Uterus (tissue), 3 donors: ENCODE measurements at regions not wholly inside any gene's neighbourhood (a gene's known extent, or its start where the extent isn't known, plus 50 kb on each side); places are given as distances from the start of the nearest gene placed in this dataset.
A peak's percentile ranks its signal among the peaks of the same experiment; 100 is the strongest.

Experiments used
- DNase-seq, 2 donors: peaks; one replicate each; pipeline ENCODE4 v3.0.0-alpha.2; 2019 to 2020
- H3K27ac ChIP-seq, 2 donors: fragments of 200-600 bp; sonication (generic); 1 replicate in 1 of 2; 2 replicates in 1 of 2; pipeline ENCODE4 v1.5.1; 2016 to 2018
- H3K27me3 ChIP-seq, 2 donors: fragments of 200-600 bp; sonication (generic); one replicate each; pipeline ENCODE4 v1.5.1; 2018 to 2019; ENCODE audit warnings: control low read depth in 1 of 2
- H3K36me3 ChIP-seq, 2 donors: fragments of 200-600 bp; sonication (generic); one replicate each; pipeline ENCODE4 v1.5.1; 2019; ENCODE audit warnings: control low read depth in 1 of 2
- H3K4me1 ChIP-seq, 2 donors: fragments of 200-600 bp; sonication (generic); one replicate each; pipeline ENCODE4 v1.5.1; 2018 to 2019; ENCODE audit warnings: control low read depth in 1 of 2
- H3K4me3 ChIP-seq, 2 donors: fragments of 200-600 bp; sonication (generic); 1 replicate in 1 of 2; 2 replicates in 1 of 2; pipeline ENCODE4 v1.5.1; 2018 to 2019; ENCODE audit warnings: mild to moderate bottlenecking in 1 of 2
- H3K9me3 ChIP-seq, 2 donors: fragments of 200-600 bp; sonication (generic); one replicate each; pipeline ENCODE4 v1.5.1; 2019; ENCODE audit warnings: control low read depth in 1 of 2
- POLR2A ChIP-seq, 2 donors: fragments of 450-650 bp; IDR thresholded peaks; one replicate each; pipeline ENCODE4 v1.6.1; 2016; ENCODE audit warnings: antibody characterized with exemption in 2 of 2, mild to moderate bottlenecking in 1 of 2, moderate library complexity in 1 of 2
- intact Hi-C: fragments of 100-400 bp; cut with DNase I; formaldehyde crosslinking; loops from one replicate; pipeline ENCODE4 v1.15.1; 2023; ENCODE audit warnings: low total_unique reads
- TF ChIP-seq, protein P1 (sequence below), 4 experiments: fragments of 200-600 bp in 2 of 4; fragments of 450-650 bp in 2 of 4; sonication (generic) in 2 of 4; IDR thresholded peaks; one replicate each; pipeline ENCODE4 v1.5.1; 2016 to 2019; ENCODE audit warnings: antibody characterized with exemption in 4 of 4, mild to moderate bottlenecking in 2 of 4, moderate library complexity in 1 of 4
- donor health status: DM: yes; HTN: yes; CAD: no.

DNA sequence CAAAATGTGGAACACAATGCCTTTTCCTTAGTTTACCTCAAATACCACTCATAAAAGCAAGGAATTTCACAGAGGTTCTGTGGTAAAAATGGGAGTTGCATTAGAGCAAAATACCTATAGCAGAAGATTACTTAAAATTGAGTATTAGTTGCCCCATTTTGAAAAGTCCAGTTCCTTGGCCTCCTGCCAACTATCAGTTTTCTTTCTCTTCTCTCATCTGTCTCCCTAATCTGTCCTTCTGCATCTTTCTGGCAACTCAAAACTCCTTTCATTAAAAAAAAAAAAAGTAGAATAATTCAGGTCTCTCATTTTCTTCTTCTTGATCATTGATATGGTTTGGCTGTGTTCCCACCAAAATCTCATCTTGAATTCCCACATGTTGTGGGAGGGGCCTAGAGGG is 127.3 kb downstream of the ATP23 start:
- TF ChIP-seq, protein P1, sequence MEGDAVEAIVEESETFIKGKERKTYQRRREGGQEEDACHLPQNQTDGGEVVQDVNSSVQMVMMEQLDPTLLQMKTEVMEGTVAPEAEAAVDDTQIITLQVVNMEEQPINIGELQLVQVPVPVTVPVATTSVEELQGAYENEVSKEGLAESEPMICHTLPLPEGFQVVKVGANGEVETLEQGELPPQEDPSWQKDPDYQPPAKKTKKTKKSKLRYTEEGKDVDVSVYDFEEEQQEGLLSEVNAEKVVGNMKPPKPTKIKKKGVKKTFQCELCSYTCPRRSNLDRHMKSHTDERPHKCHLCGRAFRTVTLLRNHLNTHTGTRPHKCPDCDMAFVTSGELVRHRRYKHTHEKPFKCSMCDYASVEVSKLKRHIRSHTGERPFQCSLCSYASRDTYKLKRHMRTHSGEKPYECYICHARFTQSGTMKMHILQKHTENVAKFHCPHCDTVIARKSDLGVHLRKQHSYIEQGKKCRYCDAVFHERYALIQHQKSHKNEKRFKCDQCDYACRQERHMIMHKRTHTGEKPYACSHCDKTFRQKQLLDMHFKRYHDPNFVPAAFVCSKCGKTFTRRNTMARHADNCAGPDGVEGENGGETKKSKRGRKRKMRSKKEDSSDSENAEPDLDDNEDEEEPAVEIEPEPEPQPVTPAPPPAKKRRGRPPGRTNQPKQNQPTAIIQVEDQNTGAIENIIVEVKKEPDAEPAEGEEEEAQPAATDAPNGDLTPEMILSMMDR (IDR thresholded peaks at IDR 0.05): no peak
- no peak for TF ChIP-seq POLR2A (IDR thresholded peaks at IDR 0.05)
- H3K4me3 ChIP-seq: no peak overlapping the region
- H3K9me3 ChIP-seq: no peaks in the 10 kb centered on the region
- intact Hi-C loops: no loop called here
- no peaks in the 10 kb centered on the region for H3K36me3 ChIP-seq
- no peaks in the 10 kb centered on the region for H3K27me3 ChIP-seq
- no peak overlapping the region for H3K27ac ChIP-seq
- no peaks in the 10 kb centered on the region for H3K4me1 ChIP-seq
- no peak for DNase-seq

DNA sequence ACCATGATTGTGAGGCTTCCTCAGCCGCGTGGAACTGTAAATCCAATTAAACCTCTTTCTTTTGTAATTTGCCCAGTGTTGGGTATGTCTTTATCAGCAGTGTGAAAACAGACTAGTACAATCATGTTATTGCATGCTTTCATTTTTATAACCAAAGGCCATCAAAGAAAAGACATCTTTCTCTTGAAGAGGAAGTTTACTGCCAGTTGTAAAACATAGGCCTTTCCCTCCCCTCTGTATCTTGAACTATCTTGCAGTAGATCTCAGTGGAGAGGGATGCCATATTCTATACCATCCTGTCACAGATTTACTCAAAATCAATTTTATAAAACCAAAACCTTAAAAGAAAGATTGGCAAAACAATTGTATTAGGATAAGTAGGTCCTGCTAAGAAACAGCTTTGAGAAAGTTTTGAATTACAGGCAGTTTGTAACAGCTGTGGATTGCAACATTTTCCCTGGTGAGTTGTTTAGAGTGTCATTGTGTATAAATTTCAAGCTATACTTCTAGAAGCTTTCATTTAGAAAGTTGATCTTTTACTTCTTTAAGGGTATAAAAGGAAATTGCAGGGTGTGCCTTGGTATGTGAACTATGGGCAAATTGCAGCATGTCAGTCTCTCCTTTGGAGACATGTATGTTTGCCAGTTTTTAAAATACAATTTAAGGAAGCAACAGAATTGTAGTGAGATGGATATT is 128.0 kb downstream of the ATP23 start:
- no peak for DNase-seq
- intact Hi-C loops: no loop called here
- no peak for TF ChIP-seq POLR2A (IDR thresholded peaks at IDR 0.05)
- TF ChIP-seq, protein P1 (IDR thresholded peaks at IDR 0.05): no peak

DNA sequence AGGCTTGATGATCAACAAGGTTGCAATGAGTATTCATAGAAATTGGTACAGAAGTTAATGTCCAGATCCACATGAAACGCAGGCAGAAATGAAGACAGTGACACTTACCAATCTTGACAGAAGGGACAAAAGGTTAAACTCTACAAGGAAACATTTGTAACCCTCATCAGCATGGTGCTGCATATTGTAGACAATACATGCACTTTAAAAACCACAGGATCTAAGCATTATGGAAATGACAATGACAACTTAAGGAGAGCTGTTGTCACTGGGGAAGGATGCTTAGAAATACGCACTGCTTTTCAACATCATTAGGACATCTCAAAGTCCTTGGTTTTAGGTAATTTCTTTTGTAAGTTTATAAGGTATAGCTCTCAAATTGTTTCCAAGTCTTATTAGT is 130.6 kb downstream of the ATP23 start:
- TF ChIP-seq, protein P1 (IDR thresholded peaks at IDR 0.05): no peak
- TF ChIP-seq POLR2A (IDR thresholded peaks at IDR 0.05): no peak
- Histone ChIP-seq H3K27me3 (no peaks in the 10 kb centered on the region), H3K36me3 (no peaks in the 10 kb centered on the region), H3K9me3 (no peaks in the 10 kb centered on the region), H3K4me3 (no peak overlapping the region), H3K27ac (no peak overlapping the region), H3K4me1 (no peaks in the 10 kb centered on the region)
- DNase-seq: no peak
- intact Hi-C loops: no loop called here

More for the DNA sequence above, 128.0 kb downstream of the ATP23 start:
- Histone ChIP-seq H3K4me1 (no peaks in the 10 kb centered on the region), H3K36me3 (no peaks in the 10 kb centered on the region), H3K27me3 (no peaks in the 10 kb centered on the region), H3K4me3 (no peak overlapping the region), H3K9me3 (no peaks in the 10 kb centered on the region), H3K27ac (peak overlapping the region in 1 of 2 donors; percentile 10)

DNA sequence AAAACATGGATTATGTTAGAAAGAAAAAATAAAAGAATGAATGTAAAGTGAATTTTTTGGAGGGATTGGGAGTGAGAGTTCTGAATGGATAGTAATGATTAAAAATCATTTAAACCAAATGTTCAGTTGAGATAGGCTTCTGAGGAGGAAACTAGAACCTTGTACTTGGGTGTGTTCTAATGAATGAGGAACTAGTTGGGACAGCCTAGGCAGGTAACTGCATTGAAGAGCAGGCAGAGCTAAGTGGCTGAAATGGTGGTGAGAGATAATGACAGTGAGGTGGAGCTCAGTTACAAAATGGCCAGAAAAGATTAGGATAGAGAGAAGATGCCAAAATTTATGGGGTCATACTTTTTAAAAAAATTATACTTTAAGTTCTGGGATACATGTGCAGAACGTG is 132.9 kb downstream of the ATP23 start:
- Histone ChIP-seq H3K27ac (no peak overlapping the region), H3K27me3 (no peaks in the 10 kb centered on the region), H3K4me3 (no peak overlapping the region), H3K4me1 (no peaks in the 10 kb centered on the region), H3K9me3 (no peaks in the 10 kb centered on the region), H3K36me3 (no peaks in the 10 kb centered on the region)
- intact Hi-C loops: no loop called here
- no peak for DNase-seq
- TF ChIP-seq, protein P1 (IDR thresholded peaks at IDR 0.05): no peak
- TF ChIP-seq POLR2A (IDR thresholded peaks at IDR 0.05): no peak

DNA sequence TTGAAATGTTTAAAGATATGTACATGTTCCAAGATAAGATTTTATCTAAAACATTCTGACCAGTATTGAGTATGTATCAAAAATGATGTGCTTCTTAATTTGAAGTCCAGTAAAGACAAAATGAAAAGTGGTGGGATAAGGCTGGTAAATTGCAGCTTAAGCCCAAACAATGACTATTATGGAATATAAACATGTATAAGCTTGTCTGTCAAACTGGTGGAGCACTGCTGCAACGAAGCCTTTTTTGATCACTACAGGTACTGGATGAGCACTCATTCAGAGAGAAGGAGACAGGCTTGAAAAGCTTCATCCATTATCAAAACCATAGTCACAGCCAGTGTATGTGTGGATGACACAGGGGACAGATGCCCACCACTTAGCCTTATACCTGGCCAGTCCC is 138.4 kb downstream of the ATP23 start:
- intact Hi-C loops: no loop called here
- TF ChIP-seq, protein P1 (IDR thresholded peaks at IDR 0.05): no peak
- TF ChIP-seq POLR2A (IDR thresholded peaks at IDR 0.05): no peak
- no peak overlapping the region for H3K27ac ChIP-seq
- H3K36me3 ChIP-seq: no peaks in the 10 kb centered on the region
- no peaks in the 10 kb centered on the region for H3K4me1 ChIP-seq
- no peaks in the 10 kb centered on the region for H3K9me3 ChIP-seq
- H3K27me3 ChIP-seq: no peaks in the 10 kb centered on the region
- DNase-seq: no peak
- H3K4me3 ChIP-seq: no peak overlapping the region
